B cell (primary cell): ENCODE measurements at regions not wholly inside any gene's neighbourhood (a gene's known extent, or its start where the extent isn't known, plus 50 kb on each side); places are given as distances from the start of the nearest gene placed in this dataset.

Source experiments
- ATAC-seq: fragments of 200-7000 bp; cut with Tn5 transposase; one replicate; pipeline ENCODE4 v1.10.0; 2021; ENCODE audit warnings: low read depth, mild to moderate bottlenecking, moderate number of reproducible peaks, moderate library complexity
- CTCF ChIA-PET: fragments of 350-600 bp; sonication (Branson Sonifier 250); formaldehyde crosslinking; loops from one replicate; lab custom pipeline; 2021; ENCODE audit warnings: antibody characterized with exemption, inconsistent platforms; lab: Charles Lee
- POLR2A ChIA-PET: fragments of 350-600 bp; sonication (Branson Sonifier 250); formaldehyde crosslinking; loops from one replicate; lab custom pipeline; 2021; ENCODE audit warnings: antibody characterized with exemption; lab: Charles Lee
- DNase-seq: peaks from one replicate; pipeline ENCODE4 v3.0.0; 2013
- H2AFZ ChIP-seq: 2 replicates; pipeline ENCODE4 v1.6.1; 2012; ENCODE audit warnings: mild to moderate bottlenecking, low read depth, low read length; ENCODE audit not compliant: insufficient read depth, poor library complexity, severe bottlenecking
- H3K27ac ChIP-seq, 2 donors: 1 replicate in 1 of 2; 2 replicates in 1 of 2; pipeline ENCODE4 v1.5.1; 2012 to 2013; ENCODE audit warnings: low read length in 2 of 2, mild to moderate bottlenecking in 2 of 2, moderate library complexity in 1 of 2
- H3K27me3 ChIP-seq, 4 experiments: fragments of 200-600 bp in 1 of 4; sonication (generic) in 1 of 4; replicated peaks in 1 of 4; 1 replicate in 2 of 4; 2 replicates in 2 of 4; pipeline versions ENCODE4 v1.6.1 to v1.7.0; 2013 to 2016; ENCODE audit warnings: low read length in 3 of 4, mild to moderate bottlenecking in 2 of 4, mixed read lengths in 1 of 4, moderate library complexity in 1 of 4; ENCODE audit not compliant: insufficient read depth in 4 of 4, control insufficient read depth in 3 of 4; ENCODE audit errors: control extremely low read depth in 1 of 4
- H3K36me3 ChIP-seq, 2 experiments: replicated peaks in 1 of 2; 1 replicate in 1 of 2; 2 replicates in 1 of 2; pipeline versions ENCODE4 v1.6.1 to v1.7.1; 2013; ENCODE audit warnings: low read length in 1 of 2; ENCODE audit not compliant: insufficient read depth in 2 of 2, control insufficient read depth in 1 of 2; ENCODE audit errors: control extremely low read depth in 1 of 2, extremely low read depth in 1 of 2
- H3K4me1 ChIP-seq, 2 donors: fragments of 200-600 bp in 1 of 2; sonication (generic) in 1 of 2; 1 replicate in 1 of 2; 2 replicates in 1 of 2; pipeline versions ENCODE4 v1.5.1 to v1.6.1; 2013 to 2017; ENCODE audit warnings: low read length in 2 of 2; ENCODE audit not compliant: control insufficient read depth in 2 of 2, insufficient read depth in 2 of 2
- H3K4me2 ChIP-seq: replicated peaks from 2 replicates; pipeline ENCODE3; 2012; ENCODE audit warnings: mild to moderate bottlenecking, low read depth, low read length; ENCODE audit not compliant: poor library complexity, severe bottlenecking
- H3K4me3 ChIP-seq, 5 experiments: fragments of 200-600 bp in 1 of 5; sonication (generic) in 1 of 5; 1 replicate in 3 of 5; 2 replicates in 2 of 5; pipeline versions ENCODE4 v1.5.1 to v1.7.0; 2011 to 2016; ENCODE audit warnings: low read length in 4 of 5, mild to moderate bottlenecking in 4 of 5, low read depth in 2 of 5, control low read depth in 1 of 5, moderate library complexity in 1 of 5; ENCODE audit not compliant: insufficient read depth in 1 of 5; ENCODE audit errors: control extremely low read depth in 1 of 5, extremely low read depth in 1 of 5
- H3K79me2 ChIP-seq: fragments of 200-600 bp; sonication (generic); one replicate; pipeline ENCODE4 v1.6.0; 2016; ENCODE audit warnings: low read length; ENCODE audit not compliant: control insufficient read depth, insufficient read depth
- H3K9ac ChIP-seq: fragments of 200-600 bp; sonication (generic); 2 replicates; pipeline ENCODE4 v1.6.1; 2017; ENCODE audit warnings: mild to moderate bottlenecking, low read length, moderate library complexity
- H3K9me3 ChIP-seq, 3 donors: one replicate each; pipeline versions ENCODE4 v1.6.1 to v1.7.1; 2013; ENCODE audit warnings: low read length in 2 of 3; ENCODE audit not compliant: control insufficient read depth in 2 of 3, insufficient read depth in 1 of 3; ENCODE audit errors: control extremely low read depth in 1 of 3
- H4K20me1 ChIP-seq: 2 replicates; pipeline ENCODE4 v1.6.0; 2012; ENCODE audit warnings: mild to moderate bottlenecking, low read length; ENCODE audit not compliant: insufficient read depth, control insufficient read depth, poor library complexity, severe bottlenecking
- H3K27ac Mint-ChIP-seq: one replicate; pipeline ENCODE4 v1.8.0; 2021; ENCODE audit warnings: mixed read lengths
- H3K27me3 Mint-ChIP-seq: one replicate; pipeline ENCODE4 v1.8.0; 2021; ENCODE audit warnings: mixed read lengths
- H3K4me1 Mint-ChIP-seq: one replicate; pipeline ENCODE4 v1.8.0; 2021; ENCODE audit warnings: mixed read lengths
- H3K4me3 Mint-ChIP-seq: one replicate; pipeline ENCODE4 v1.8.0; 2021; ENCODE audit warnings: mixed read lengths
- H3K9me3 Mint-ChIP-seq: one replicate; pipeline ENCODE4 v1.8.0; 2022; ENCODE audit warnings: mixed read lengths; ENCODE audit not compliant: insufficient read depth
- EZH2 ChIP-seq: IDR thresholded peaks from 2 replicates; pipeline ENCODE4 v1.6.1; 2012; ENCODE audit warnings: borderline replicate concordance, low read depth, mild to moderate bottlenecking, moderate library complexity, low read length; ENCODE audit not compliant: insufficient read depth, poor library complexity, severe bottlenecking
- WGBS: methylation state at CpG from one replicate; pipeline ENCODE4 v1.1.5; 2013; ENCODE audit warnings: missing lambda C conversion rate; ENCODE audit not compliant: insufficient coverage; 5-methylcytosine and 5-hydroxymethylcytosine counted together
- intact Hi-C: fragments of 100-400 bp; cut with micrococcal nuclease; formaldehyde crosslinking; loops from one replicate; pipeline ENCODE4 v1.10.0; 2022
- TF ChIP-seq, protein P1 (sequence below): fragments of 200-600 bp; IDR thresholded peaks from one replicate; pipeline ENCODE4 v1.8.0; 2022; ENCODE audit warnings: antibody characterized with exemption, mild to moderate bottlenecking

DNA sequence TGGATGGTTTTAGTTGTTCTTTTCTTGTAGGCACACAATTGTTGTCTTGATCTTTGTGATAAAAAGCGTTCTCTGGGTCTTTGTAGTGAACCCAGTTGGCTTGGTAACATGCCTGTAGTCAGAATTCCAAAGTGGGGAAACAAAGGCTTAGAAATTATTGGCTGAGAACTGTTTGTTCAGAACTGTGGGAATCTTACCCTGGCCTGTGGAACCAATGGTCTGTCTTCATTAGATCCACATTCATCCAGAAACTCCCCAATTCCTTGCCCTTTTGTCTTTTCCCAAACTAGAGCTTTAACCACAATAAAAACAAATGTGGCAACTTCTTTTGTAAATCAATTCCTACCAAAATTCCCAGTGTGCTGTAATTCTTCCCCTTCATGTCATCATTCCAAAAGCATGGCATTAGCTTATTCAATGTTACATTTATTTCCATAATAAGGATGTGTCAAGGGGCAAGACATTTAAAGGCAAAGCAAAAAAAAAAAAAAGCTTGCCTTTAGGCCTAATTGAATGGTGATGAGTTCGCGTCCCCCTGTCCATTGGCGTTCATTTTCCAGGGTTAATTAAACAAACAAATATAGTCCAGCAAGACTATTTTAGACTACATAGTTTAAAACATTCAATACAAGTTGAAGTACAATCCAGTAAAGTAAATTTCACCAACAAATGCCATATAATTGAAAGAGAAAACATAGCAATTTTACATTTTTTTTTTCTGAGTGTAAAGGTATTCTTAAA lies 249.8 kb upstream of the ZNF608 start:
- no peaks in the 10 kb centered on the region for H3K27me3 Mint-ChIP-seq
- Histone ChIP-seq H3K9me3 (no peaks in the 10 kb centered on the region), H3K79me2 (no peaks in the 10 kb centered on the region), H3K27ac (no peak overlapping the region), H3K9ac (no peak overlapping the region), H3K36me3 (no peaks in the 10 kb centered on the region), H3K4me2 (no peak overlapping the region), H3K4me1 (peaks cover 0 to 13% of the 10 kb centered on the region in 2 donors), H3K4me3 (no peak overlapping the region), H2AFZ (no peak overlapping the region), H4K20me1 (no peaks in the 10 kb centered on the region), H3K27me3 (no peaks in the 10 kb centered on the region)
- intact Hi-C loops = no loop called here
- TF ChIP-seq, protein P1, sequence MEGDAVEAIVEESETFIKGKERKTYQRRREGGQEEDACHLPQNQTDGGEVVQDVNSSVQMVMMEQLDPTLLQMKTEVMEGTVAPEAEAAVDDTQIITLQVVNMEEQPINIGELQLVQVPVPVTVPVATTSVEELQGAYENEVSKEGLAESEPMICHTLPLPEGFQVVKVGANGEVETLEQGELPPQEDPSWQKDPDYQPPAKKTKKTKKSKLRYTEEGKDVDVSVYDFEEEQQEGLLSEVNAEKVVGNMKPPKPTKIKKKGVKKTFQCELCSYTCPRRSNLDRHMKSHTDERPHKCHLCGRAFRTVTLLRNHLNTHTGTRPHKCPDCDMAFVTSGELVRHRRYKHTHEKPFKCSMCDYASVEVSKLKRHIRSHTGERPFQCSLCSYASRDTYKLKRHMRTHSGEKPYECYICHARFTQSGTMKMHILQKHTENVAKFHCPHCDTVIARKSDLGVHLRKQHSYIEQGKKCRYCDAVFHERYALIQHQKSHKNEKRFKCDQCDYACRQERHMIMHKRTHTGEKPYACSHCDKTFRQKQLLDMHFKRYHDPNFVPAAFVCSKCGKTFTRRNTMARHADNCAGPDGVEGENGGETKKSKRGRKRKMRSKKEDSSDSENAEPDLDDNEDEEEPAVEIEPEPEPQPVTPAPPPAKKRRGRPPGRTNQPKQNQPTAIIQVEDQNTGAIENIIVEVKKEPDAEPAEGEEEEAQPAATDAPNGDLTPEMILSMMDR = no peak
- ChIA-PET POLR2A (no interaction called here), CTCF (no interaction called here)
- H3K4me1 Mint-ChIP-seq = peaks cover 13% of the 10 kb centered on the region
- ATAC-seq (no peak), DNase-seq (no peak)
- no peak overlapping the region for H3K27ac Mint-ChIP-seq
- 88% methylated on average over 1 of the region's 4 CpGs for WGBS
- H3K9me3 Mint-ChIP-seq = no peaks in the 10 kb centered on the region
- H3K4me3 Mint-ChIP-seq = no peak overlapping the region

DNA sequence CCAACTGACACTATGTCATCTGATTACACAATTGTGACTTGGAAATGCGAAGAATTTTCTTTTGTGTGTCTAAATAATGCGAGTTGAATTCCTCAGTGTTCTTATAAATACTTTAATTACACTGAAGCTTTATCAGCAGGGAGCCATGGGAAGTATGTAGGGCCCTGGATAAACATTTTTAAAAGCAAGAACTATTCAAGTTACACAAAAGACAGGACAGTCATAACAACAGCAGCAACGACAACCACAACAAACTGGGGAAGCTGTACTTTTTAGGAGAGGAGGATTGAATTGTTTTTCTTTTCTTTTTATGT lies 250.3 kb upstream of the ZNF608 start:
- no peaks in the 10 kb centered on the region for H3K27me3 Mint-ChIP-seq
- no peak overlapping the region for H3K27ac Mint-ChIP-seq
- H3K4me1 Mint-ChIP-seq = peaks cover 14% of the 10 kb centered on the region
- Histone ChIP-seq H3K27ac (no peak overlapping the region), H3K27me3 (no peaks in the 10 kb centered on the region), H3K36me3 (no peaks in the 10 kb centered on the region), H3K4me2 (no peak overlapping the region), H3K4me3 (no peak overlapping the region), H3K9me3 (no peaks in the 10 kb centered on the region), H3K79me2 (no peaks in the 10 kb centered on the region), H3K4me1 (peaks cover 0 to 14% of the 10 kb centered on the region in 2 donors), H3K9ac (no peak overlapping the region), H2AFZ (no peak overlapping the region), H4K20me1 (no peaks in the 10 kb centered on the region)
- intact Hi-C loops = no loop called here
- H3K9me3 Mint-ChIP-seq = no peaks in the 10 kb centered on the region
- no peak overlapping the region for H3K4me3 Mint-ChIP-seq
- DNase-seq = no peak
- POLR2A ChIA-PET = no interaction called here
- TF ChIP-seq EZH2 = no peak
- TF ChIP-seq, protein P1 = no peak
- CTCF ChIA-PET = no interaction called here
- no CpG with 5 or more reads among the region's 3 CpGs for WGBS
- ATAC-seq = no peak
